Prostate gland (tissue), 2 donors: ENCODE measurements at regions not wholly inside any gene's neighbourhood (a gene's known extent, or its start where the extent isn't known, plus 50 kb on each side); places are given as distances from the start of the nearest gene placed in this dataset.

Source experiments
- DNase-seq: peaks from one replicate; pipeline ENCODE4 v3.0.0-alpha.2; 2019; ENCODE audit warnings: low spot score
- H3K27ac ChIP-seq, 2 donors: fragments of 200-600 bp; sonication (generic); 2 replicates each; pipeline ENCODE4 v1.5.1; 2017 to 2019
- H3K27me3 ChIP-seq: fragments of 200-600 bp; sonication (generic); replicated peaks from 2 replicates; pipeline ENCODE4 v1.5.1; 2019; ENCODE audit not compliant: insufficient read depth
- H3K36me3 ChIP-seq, 2 donors: fragments of 200-600 bp; sonication (generic); 1 replicate in 1 of 2; 2 replicates in 1 of 2; pipeline versions ENCODE4 v1.5.1 to v1.8.1; 2017 to 2019
- H3K4me1 ChIP-seq: fragments of 200-600 bp; sonication (generic); replicated peaks from 2 replicates; pipeline ENCODE4 v1.5.1; 2019
- H3K4me3 ChIP-seq, 2 donors: fragments of 200-600 bp; sonication (generic); 2 replicates each; pipeline ENCODE4 v1.5.1; 2017 to 2019
- H3K9me3 ChIP-seq: fragments of 200-600 bp; sonication (generic); 2 replicates; pipeline ENCODE4 v1.5.1; 2017
- CTCF ChIP-seq, 4 experiments: fragments of 200-600 bp in 2 of 4; fragments of 450-650 bp in 2 of 4; sonication (generic) in 2 of 4; IDR thresholded peaks; 1 replicate in 3 of 4; 2 replicates in 1 of 4; pipeline ENCODE4 v1.5.1; 2016 to 2019; ENCODE audit warnings: antibody characterized with exemption in 4 of 4, mild to moderate bottlenecking in 2 of 4, moderate library complexity in 2 of 4
- POLR2A ChIP-seq: fragments of 450-650 bp; IDR thresholded peaks from one replicate; pipeline ENCODE4 v1.6.1; 2016; ENCODE audit warnings: antibody characterized with exemption, mild to moderate bottlenecking
- POLR2AphosphoS5 ChIP-seq: sonication (generic); formaldehyde crosslinking; IDR thresholded peaks from one replicate; pipeline ENCODE4 v1.6.1; 2017; ENCODE audit warnings: antibody characterized with exemption
- WGBS: methylation state at CpG from one replicate; pipeline ENCODE4 v1.1.5; 2018; 5-methylcytosine and 5-hydroxymethylcytosine counted together
- intact Hi-C: fragments of 100-400 bp; cut with DNase I; formaldehyde crosslinking; loops from one replicate; pipeline ENCODE4 v1.14.2; 2022

- WGBS: 67% methylated on average over 7 of the region's 7 CpGs
- no peaks in the 10 kb centered on the region for H3K36me3 ChIP-seq
- intact Hi-C loops: no loop called here
- no peaks in the 10 kb centered on the region for H3K9me3 ChIP-seq
- no peaks in the 10 kb centered on the region for H3K27me3 ChIP-seq
- TF ChIP-seq POLR2A: no peak
- TF ChIP-seq POLR2AphosphoS5: no peak
- TF ChIP-seq CTCF (IDR thresholded peaks at IDR 0.05): no peak
- no peaks in the 10 kb centered on the region for H3K4me1 ChIP-seq
- H3K27ac ChIP-seq: no peak overlapping the region
- H3K4me3 ChIP-seq: no peak overlapping the region
- no peak for DNase-seq
Observed at GRCh38 chr10:20688797-20689544, 208.1 kb downstream of the NEBL start.

- Histone ChIP-seq H3K27me3 (no peaks in the 10 kb centered on the region), H3K9me3 (no peaks in the 10 kb centered on the region), H3K4me3 (no peak overlapping the region), H3K27ac (no peak overlapping the region), H3K4me1 (no peaks in the 10 kb centered on the region), H3K36me3 (no peaks in the 10 kb centered on the region)
- 82% methylated on average over 7 of the region's 7 CpGs for WGBS
- no peak for DNase-seq
- TF ChIP-seq POLR2A: no peak
- intact Hi-C loops: no loop called here
Observed at GRCh38 chr10:20686015-20686635, 211.0 kb downstream of the NEBL start.

- Histone ChIP-seq H3K36me3 (no peaks in the 10 kb centered on the region), H3K27ac (no peak overlapping the region), H3K27me3 (no peaks in the 10 kb centered on the region), H3K4me3 (no peak overlapping the region), H3K4me1 (no peaks in the 10 kb centered on the region), H3K9me3 (no peaks in the 10 kb centered on the region)
- no peak for TF ChIP-seq CTCF (IDR thresholded peaks at IDR 0.05)
- TF ChIP-seq POLR2AphosphoS5: no peak
- no peak for TF ChIP-seq POLR2A
- 85% methylated on average over 8 of the region's 8 CpGs for WGBS
- DNase-seq: no peak
- intact Hi-C loops: no loop called here
Observed at GRCh38 chr10:20685462-20685861, 211.6 kb downstream of the NEBL start.

- Histone ChIP-seq H3K27ac (no peak overlapping the region), H3K27me3 (no peaks in the 10 kb centered on the region), H3K4me3 (no peak overlapping the region), H3K9me3 (no peaks in the 10 kb centered on the region), H3K36me3 (no peaks in the 10 kb centered on the region), H3K4me1 (no peaks in the 10 kb centered on the region)
- TF ChIP-seq POLR2AphosphoS5 (no peak), CTCF (IDR thresholded peaks at IDR 0.05) (no peak), POLR2A (no peak)
- DNase-seq: no peak
- intact Hi-C loops: no loop called here
Observed at GRCh38 chr10:20683345-20683744, 213.8 kb downstream of the NEBL start.

- H3K36me3 ChIP-seq: no peaks in the 10 kb centered on the region
- no peak for DNase-seq
- H3K27me3 ChIP-seq: no peaks in the 10 kb centered on the region
- intact Hi-C loops: no loop called here
- 86% methylated on average over 3 of the region's 3 CpGs for WGBS
- H3K4me1 ChIP-seq: no peaks in the 10 kb centered on the region
- no peaks in the 10 kb centered on the region for H3K9me3 ChIP-seq
- no peak for TF ChIP-seq POLR2A
- TF ChIP-seq POLR2AphosphoS5: no peak
- TF ChIP-seq CTCF (IDR thresholded peaks at IDR 0.05): no peak
- H3K27ac ChIP-seq: no peak overlapping the region
- H3K4me3 ChIP-seq: no peak overlapping the region
Observed at GRCh38 chr10:20682782-20683181, 214.3 kb downstream of the NEBL start.
